Activated CD4-positive, alpha-beta T cell treated with anti-CD3 and anti-CD28 coated beads for 1 hour (primary cell): ENCODE measurements at regions not wholly inside any gene's neighbourhood (a gene's known extent, or its start where the extent isn't known, plus 50 kb on each side); places are given as distances from the start of the nearest gene placed in this dataset.

ENCODE experiments used
- DNase-seq: peaks from one replicate; pipeline ENCODE4 v3.0.0-alpha.2; 2020

DNA sequence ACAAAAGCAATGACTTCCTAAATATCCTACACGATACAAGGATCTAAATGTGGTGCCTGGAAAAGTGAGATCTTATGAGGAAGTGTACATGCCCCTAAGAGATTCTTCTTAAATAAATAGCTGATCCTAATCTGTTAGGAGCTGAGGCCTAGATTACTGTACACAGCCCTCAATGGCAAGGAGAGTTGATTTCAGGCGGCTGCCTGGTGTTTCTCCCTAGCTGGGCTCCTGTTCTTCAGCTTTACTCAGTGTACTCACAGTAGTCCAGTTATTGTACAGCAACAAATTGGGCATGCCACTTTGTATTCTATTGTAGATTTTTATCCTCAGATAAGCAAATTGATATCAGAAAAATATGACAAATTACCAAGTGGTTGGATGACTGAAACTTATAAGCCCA, 358.2 kb upstream of the PDGFD start:
- no peak for DNase-seq

GRCh38 chr11:104510169-104510568, 346.2 kb upstream of the PDGFD start:
- no peak for DNase-seq

DNA sequence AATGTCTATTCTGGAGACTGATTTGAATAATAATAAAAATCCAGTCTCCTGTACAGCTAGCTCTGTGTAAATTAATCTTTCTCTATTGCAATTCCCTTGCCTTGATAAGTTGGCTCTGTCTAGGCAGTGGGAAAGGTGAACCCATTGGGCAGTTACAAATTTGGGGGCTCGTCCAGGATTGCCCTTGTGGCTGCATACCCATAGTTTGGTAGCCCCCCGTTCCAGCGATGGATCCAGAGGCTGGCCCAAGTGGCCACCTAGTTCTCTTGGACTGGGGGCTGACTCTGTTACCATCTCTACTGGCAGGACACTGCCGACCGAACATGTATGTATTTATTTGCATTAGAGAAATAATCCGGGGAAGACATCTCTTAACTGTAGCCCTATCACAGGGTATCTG, 326.2 kb upstream of the PDGFD start:
- no peak for DNase-seq

GRCh38 chr11:104488561-104488960, 324.6 kb upstream of the PDGFD start:
- no peak for DNase-seq

- no peak for DNase-seq
Observed at GRCh38 chr11:104487046-104487806, 323.3 kb upstream of the PDGFD start.

DNA sequence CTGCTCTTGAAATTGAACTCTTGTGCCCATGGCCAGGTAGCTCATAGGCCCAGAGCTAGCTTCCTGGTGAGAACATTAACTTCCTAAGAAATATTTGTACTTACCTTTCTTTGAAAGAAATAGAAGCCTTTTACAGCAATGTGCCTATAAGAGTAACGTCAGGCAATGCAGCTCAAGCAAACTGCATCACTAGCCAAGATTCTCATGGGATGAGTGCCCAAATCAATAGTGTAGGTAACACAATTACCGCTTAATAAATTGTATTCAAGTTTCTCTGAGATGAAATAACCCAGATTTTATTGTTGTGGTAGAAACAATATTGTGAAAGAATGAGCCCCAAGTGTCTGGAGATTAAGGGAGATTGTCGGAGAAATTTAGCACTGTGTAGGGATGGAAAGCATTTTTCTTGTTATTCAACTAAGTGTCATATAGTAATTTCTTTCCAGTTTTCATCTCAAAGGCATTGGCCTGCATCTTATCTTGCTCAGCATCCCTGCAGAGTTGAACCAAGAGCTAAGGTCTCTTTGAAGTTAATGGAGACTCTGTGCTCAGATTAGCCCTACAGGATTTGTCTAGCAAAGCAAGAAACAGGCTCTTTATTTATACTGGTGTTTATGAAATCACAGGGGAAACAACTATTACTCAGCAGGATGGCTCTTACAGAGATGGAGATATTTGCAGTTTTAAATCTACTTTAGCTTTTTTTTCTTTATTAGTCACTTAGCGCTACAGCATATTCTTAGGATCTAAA, 321.0 kb upstream of the PDGFD start:
- no peak for DNase-seq

DNA sequence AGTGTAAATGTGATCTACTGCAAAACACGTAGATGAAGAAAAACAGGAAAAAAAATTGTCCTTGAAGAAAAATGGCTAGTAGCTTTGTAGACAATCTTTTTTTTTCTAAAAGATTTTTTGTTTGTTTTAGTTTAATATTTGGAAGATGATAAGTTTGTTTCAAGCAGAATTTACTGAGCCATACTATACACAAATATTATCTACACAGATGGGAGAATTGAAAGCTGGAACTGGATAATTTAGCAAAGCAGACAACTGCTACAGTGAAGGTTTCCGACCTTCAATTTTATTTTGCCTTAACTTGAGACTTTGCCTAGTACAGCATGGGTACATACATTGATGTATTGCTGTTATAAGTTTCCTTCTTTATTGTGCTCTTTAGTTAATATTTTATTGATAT, 313.0 kb upstream of the PDGFD start:
- no peak for DNase-seq

- DNase-seq, result no peak
Observed at GRCh38 chr11:104476454-104476853, 312.5 kb upstream of the PDGFD start.

- no peak for DNase-seq
Observed at GRCh38 chr11:104467404-104467803, 303.5 kb upstream of the PDGFD start.

- DNase-seq, result no peak
Observed at GRCh38 chr11:104465321-104465720, 301.4 kb upstream of the PDGFD start.

DNA sequence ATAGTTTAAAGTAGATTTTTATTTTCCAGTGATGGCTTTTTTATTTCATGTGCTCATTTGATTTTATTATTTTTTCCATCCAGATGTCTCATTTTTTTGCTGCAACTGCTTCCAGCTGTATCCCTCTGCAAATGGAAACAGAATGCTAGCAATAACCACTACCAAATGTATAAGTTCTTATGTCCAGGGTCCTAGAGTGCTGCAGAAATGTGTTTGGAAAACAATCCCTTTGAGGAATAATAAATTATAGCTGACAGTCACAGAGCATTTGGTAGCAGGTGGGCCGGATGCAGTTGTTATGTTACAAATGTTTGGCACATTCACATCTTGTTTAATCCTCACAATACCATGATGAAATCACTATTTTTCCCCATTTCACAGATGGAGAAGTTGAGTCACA, 300.7 kb upstream of the PDGFD start:
- no peak for DNase-seq

DNA sequence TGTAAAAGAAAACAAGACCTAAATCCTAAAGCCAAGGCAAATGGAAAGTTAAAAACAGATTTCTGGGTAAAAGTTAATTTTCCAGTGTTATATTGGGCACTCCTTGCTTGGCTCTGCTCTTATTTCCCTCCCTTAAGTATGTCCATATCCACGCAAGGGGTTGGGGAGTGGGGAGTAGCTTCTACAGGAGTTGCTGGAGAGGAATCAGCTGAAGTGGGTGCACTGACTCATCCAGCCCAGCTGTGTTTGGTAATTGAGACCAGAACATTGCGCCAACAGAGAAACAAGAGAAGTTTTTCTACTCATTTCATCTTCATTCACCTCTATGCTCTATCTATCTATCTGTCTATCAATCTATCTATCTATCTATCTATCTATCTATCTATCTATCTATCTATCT, 298.4 kb upstream of the PDGFD start:
- no peak for DNase-seq

DNA sequence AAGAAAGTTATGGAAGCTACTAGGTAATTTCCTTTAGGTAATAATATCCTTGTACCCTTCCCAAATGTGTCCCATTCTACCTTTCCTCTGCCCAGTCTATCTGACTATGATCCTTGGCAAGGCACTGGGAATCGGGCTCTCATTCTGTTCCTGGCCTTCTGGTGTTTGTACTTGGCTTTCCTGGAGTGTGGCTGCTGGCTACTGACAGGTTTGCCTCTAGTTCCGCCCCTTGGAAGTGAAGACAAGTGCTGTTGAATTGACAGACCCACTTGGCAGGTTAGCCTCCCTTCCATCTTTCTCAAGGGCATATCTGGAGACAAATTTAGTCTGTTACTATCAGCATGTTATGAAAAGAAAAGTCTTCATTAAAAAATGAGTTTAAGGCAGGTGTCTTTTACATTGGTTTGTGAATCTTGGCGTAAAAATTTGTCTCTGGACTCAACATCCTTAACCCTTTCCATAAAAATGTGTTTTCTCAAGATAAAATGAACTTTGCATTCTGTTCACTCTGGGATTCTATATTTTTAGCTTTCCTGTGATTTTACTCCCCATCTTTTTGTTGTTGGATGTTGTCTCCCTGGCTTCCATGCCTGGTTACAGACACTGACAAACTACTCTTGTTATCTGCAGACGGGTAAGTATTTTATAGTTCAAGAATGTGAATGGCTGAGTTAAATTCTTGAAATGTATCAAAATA, 287.4 kb upstream of the PDGFD start:
- DNase-seq, result no peak

DNA sequence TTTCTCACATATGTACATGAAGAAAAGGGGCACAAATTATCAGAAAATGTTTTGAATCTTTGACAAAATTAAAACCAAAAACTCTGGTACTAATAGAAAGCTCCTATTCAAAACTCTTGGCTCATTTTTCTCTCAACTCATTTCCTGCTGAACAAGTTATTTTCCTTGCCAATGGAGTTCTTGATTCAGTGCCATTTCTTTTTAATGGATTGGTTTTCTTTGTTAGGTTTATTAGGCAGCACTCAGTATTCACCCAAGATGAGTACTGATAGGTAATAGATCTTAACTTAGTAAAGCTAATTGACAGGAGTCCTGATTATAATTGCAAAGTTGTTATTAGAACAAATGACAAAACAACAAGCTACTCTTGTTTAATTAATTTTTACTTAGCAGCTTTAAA, 279.4 kb upstream of the PDGFD start:
- no peak for DNase-seq

- DNase-seq, result no peak
Observed at GRCh38 chr11:104442321-104442720, 278.4 kb upstream of the PDGFD start.

DNA sequence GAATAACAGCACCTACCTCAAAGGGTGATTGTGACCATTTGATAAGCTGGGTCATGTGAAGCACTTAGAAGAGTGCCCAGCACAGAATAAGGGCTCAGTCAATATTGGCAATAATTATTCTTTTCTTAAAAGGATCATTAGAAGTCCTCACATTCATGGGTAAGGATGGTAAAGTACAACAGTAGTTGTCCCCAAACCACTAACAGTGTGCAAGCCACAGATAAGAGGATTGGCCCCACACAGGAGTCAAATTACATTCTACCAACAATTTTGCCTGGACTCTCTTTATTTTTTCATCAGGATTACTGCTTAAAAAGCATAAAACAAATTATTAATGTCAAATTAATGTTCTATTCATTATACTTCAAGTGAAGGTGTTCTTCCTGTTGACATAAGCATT, 271.5 kb upstream of the PDGFD start:
- no peak for DNase-seq

GRCh38 chr11:104433751-104434150, 269.8 kb upstream of the PDGFD start:
- no peak for DNase-seq

- DNase-seq, result no peak
Observed at GRCh38 chr11:104432981-104433380, 269.0 kb upstream of the PDGFD start.

DNA sequence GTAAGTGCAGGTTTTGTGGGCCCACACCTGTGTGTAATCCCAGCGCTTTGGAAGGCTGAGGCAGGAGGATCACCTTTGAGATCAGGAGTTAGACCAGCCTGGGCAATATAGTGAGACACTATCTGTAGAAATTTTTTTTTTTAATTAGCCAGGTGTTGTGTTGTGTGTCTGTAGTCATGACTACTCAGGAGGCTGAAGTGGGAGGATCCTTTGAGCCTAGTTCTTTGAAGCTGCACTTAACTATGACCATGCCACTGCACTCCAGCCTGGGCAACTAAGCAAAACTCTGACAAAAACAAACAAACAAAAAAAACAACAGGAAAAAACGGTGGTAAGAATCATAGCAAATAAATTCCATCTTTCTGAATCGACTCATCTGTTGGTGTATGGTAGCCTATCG, 268.6 kb upstream of the PDGFD start:
- DNase-seq, result no peak

DNA sequence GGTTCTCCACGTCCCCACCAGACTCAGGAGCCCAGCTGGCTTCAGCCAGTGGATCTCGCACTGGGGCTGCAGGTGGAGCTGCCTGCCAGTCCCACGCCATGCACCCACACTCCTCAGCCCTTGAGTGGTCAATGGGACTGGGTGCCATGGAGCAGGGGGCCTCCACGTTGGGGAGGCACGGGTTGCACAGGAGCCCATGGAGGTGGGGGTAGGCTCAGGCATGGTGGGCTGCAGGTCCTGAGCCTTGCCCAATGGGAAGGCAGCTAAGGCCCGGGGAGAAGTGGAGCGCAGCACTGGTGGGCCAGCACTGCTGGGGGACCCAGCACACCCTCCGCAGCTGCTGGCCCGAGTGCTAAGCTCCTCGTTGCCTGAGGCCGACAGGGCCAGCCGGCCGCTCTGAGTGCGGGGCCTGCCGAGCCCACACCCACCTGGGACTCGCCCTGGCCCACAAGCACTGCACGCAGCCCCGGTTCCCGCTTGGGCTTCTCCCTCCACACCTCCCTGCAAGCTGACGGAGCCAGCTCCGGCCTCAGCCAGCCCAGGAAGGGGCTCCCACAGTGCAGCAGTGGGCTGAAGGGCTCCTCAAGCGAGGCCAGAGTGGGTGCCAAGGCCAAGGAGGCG, 258.5 kb upstream of the PDGFD start:
- DNase-seq, result no peak

- DNase-seq, result no peak
Observed at GRCh38 chr11:104410336-104410735, 246.4 kb upstream of the PDGFD start.

- no peak for DNase-seq
Observed at GRCh38 chr11:104408630-104409029, 244.7 kb upstream of the PDGFD start.

DNA sequence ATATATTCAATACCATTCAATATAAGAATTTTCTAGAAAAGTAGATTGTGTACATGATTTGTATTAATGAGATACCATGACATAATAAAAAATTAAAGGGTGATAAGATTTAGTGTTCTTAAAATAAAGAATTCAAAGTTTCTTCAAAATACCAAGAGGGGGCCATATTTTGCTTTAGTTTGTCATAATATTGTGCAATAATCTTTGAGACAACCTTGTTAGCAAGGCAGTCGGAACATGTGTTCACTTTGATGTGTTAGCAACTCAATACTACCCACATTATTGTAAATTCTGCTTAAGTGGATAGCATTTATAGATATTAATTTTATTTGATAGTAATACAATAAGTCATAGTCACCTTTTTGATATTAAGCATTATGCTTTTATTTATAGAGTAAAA, 241.3 kb upstream of the PDGFD start:
- no peak for DNase-seq
